BLaER1 (cell line): ENCODE measurements at regions not wholly inside any gene's neighbourhood (a gene's known extent, or its start where the extent isn't known, plus 50 kb on each side); places are given as distances from the start of the nearest gene placed in this dataset.

ENCODE experiments used
- H3K27ac ChIP-seq: shearing (Covaris generic); formaldehyde crosslinking; 2 replicates; pipeline ENCODE4 v1.8.1; 2022
- H3K27me3 ChIP-seq: shearing (Covaris generic); formaldehyde crosslinking; 2 replicates; pipeline ENCODE4 v1.8.1; 2022
- H3K36me3 ChIP-seq: shearing (Covaris generic); formaldehyde crosslinking; 2 replicates; pipeline ENCODE4 v1.8.1; 2022
- H3K4me1 ChIP-seq: shearing (Covaris generic); formaldehyde crosslinking; 2 replicates; pipeline ENCODE4 v1.8.1; 2022
- H3K4me2 ChIP-seq: shearing (Covaris generic); formaldehyde crosslinking; 2 replicates; pipeline ENCODE4 v1.8.1; 2022
- H3K4me3 ChIP-seq: shearing (Covaris generic); formaldehyde crosslinking; 2 replicates; pipeline ENCODE4 v1.8.1; 2022
- H3K9ac ChIP-seq: shearing (Covaris generic); formaldehyde crosslinking; 2 replicates; pipeline ENCODE4 v1.8.1; 2022
- H3K9me3 ChIP-seq: shearing (Covaris generic); formaldehyde crosslinking; 2 replicates; pipeline ENCODE4 v1.8.1; 2022
- H4K20me1 ChIP-seq: shearing (Covaris generic); formaldehyde crosslinking; 2 replicates; pipeline ENCODE4 v1.8.1; 2022
- Cebpa-rat ChIP-seq: shearing (Covaris generic); IDR thresholded peaks from 2 replicates; pipeline ENCODE4 v1.8.1; 2022

GRCh38 chr20:40393197-40394079 lies 295.6 kb downstream of the MAFB start:
- H3K4me2 ChIP-seq: no peak overlapping the region
- H3K36me3 ChIP-seq: no peaks in the 10 kb centered on the region
- no peak overlapping the region for H3K4me3 ChIP-seq
- H3K27ac ChIP-seq: no peak overlapping the region
- H3K4me1 ChIP-seq: no peaks in the 10 kb centered on the region
- H3K9ac ChIP-seq: no peak overlapping the region
- no peak for TF ChIP-seq Cebpa-rat
- H3K9me3 ChIP-seq: no peaks in the 10 kb centered on the region
- H4K20me1 ChIP-seq: no peaks in the 10 kb centered on the region
- H3K27me3 ChIP-seq: no peaks in the 10 kb centered on the region

GRCh38 chr20:40390654-40391053 lies 298.4 kb downstream of the MAFB start:
- Histone ChIP-seq H3K9ac (no peak overlapping the region), H3K9me3 (peaks cover 5% of the 10 kb centered on the region), H3K36me3 (no peaks in the 10 kb centered on the region), H3K4me3 (no peak overlapping the region), H3K27me3 (no peaks in the 10 kb centered on the region), H4K20me1 (no peaks in the 10 kb centered on the region), H3K27ac (no peak overlapping the region), H3K4me2 (no peak overlapping the region), H3K4me1 (no peaks in the 10 kb centered on the region)
- TF ChIP-seq Cebpa-rat: no peak

- Histone ChIP-seq H4K20me1 (no peaks in the 10 kb centered on the region), H3K4me3 (no peak overlapping the region), H3K36me3 (no peaks in the 10 kb centered on the region), H3K4me2 (no peak overlapping the region), H3K9me3 (0 out of 2 replicates have a peak, but pooled peaks cover 3% of the 10 kb centered on the region), H3K4me1 (no peaks in the 10 kb centered on the region), H3K27ac (no peak overlapping the region), H3K27me3 (no peaks in the 10 kb centered on the region), H3K9ac (no peak overlapping the region)
- no peak for TF ChIP-seq Cebpa-rat
Observed at GRCh38 chr20:40370800-40371199, 318.2 kb downstream of the MAFB start.

GRCh38 chr20:40368876-40369275 lies 320.2 kb downstream of the MAFB start:
- Histone ChIP-seq H3K27ac (no peak overlapping the region), H3K9me3 (no peaks in the 10 kb centered on the region), H3K4me3 (no peak overlapping the region), H3K4me2 (no peak overlapping the region), H3K27me3 (no peaks in the 10 kb centered on the region), H4K20me1 (no peaks in the 10 kb centered on the region), H3K4me1 (no peaks in the 10 kb centered on the region), H3K36me3 (no peaks in the 10 kb centered on the region), H3K9ac (no peak overlapping the region)
- no peak for TF ChIP-seq Cebpa-rat

GRCh38 chr20:40361916-40362315 lies 327.1 kb downstream of the MAFB start:
- H4K20me1 ChIP-seq: no peaks in the 10 kb centered on the region

GRCh38 chr20:40359131-40359912 lies 329.7 kb downstream of the MAFB start:
- no peak overlapping the region for H3K27ac ChIP-seq
- H3K27me3 ChIP-seq: no peaks in the 10 kb centered on the region
- no peak overlapping the region for H3K9ac ChIP-seq
- no peaks in the 10 kb centered on the region for H3K36me3 ChIP-seq
- no peak overlapping the region for H3K4me3 ChIP-seq
- no peak overlapping the region for H3K4me2 ChIP-seq
- no peaks in the 10 kb centered on the region for H4K20me1 ChIP-seq
- no peak for TF ChIP-seq Cebpa-rat
- H3K9me3 ChIP-seq: no peaks in the 10 kb centered on the region
- no peaks in the 10 kb centered on the region for H3K4me1 ChIP-seq

More at GRCh38 chr20:40361916-40362315, 327.1 kb downstream of the MAFB start:
- no peaks in the 10 kb centered on the region for H3K36me3 ChIP-seq
- H3K27me3 ChIP-seq: no peaks in the 10 kb centered on the region
- H3K4me2 ChIP-seq: no peak overlapping the region
- H3K27ac ChIP-seq: no peak overlapping the region
- TF ChIP-seq Cebpa-rat: no peak
- H3K9ac ChIP-seq: no peak overlapping the region
- H3K4me1 ChIP-seq: no peaks in the 10 kb centered on the region
- no peaks in the 10 kb centered on the region for H3K9me3 ChIP-seq
- H3K4me3 ChIP-seq: no peak overlapping the region

GRCh38 chr20:40354880-40355279 lies 334.2 kb downstream of the MAFB start:
- H3K9ac ChIP-seq: no peak overlapping the region
- H3K27ac ChIP-seq: no peak overlapping the region
- no peaks in the 10 kb centered on the region for H3K9me3 ChIP-seq
- no peaks in the 10 kb centered on the region for H3K27me3 ChIP-seq
- no peak for TF ChIP-seq Cebpa-rat
- H3K4me3 ChIP-seq: no peak overlapping the region
- no peaks in the 10 kb centered on the region for H4K20me1 ChIP-seq
- no peaks in the 10 kb centered on the region for H3K4me1 ChIP-seq
- no peaks in the 10 kb centered on the region for H3K36me3 ChIP-seq
- no peak overlapping the region for H3K4me2 ChIP-seq

GRCh38 chr20:40343390-40343789 lies 345.6 kb downstream of the MAFB start:
- no peaks in the 10 kb centered on the region for H3K27me3 ChIP-seq
- TF ChIP-seq Cebpa-rat: no peak
- no peak overlapping the region for H3K4me3 ChIP-seq
- H3K36me3 ChIP-seq: no peaks in the 10 kb centered on the region
- H4K20me1 ChIP-seq: no peaks in the 10 kb centered on the region
- no peak overlapping the region for H3K27ac ChIP-seq
- H3K9ac ChIP-seq: no peak overlapping the region
- H3K4me2 ChIP-seq: no peak overlapping the region
- peaks cover 17% of the 10 kb centered on the region for H3K9me3 ChIP-seq
- H3K4me1 ChIP-seq: no peaks in the 10 kb centered on the region

GRCh38 chr20:40341561-40341960 lies 347.5 kb downstream of the MAFB start:
- no peak for TF ChIP-seq Cebpa-rat

More at GRCh38 chr20:40341561-40341960, 347.5 kb downstream of the MAFB start:
- Histone ChIP-seq H3K27ac (no peak overlapping the region), H3K4me1 (no peaks in the 10 kb centered on the region), H3K27me3 (no peaks in the 10 kb centered on the region), H3K9ac (no peak overlapping the region), H4K20me1 (no peaks in the 10 kb centered on the region), H3K36me3 (no peaks in the 10 kb centered on the region), H3K9me3 (peaks cover 17% of the 10 kb centered on the region), H3K4me3 (no peak overlapping the region), H3K4me2 (no peak overlapping the region)
